Hepatocyte (in vitro differentiated cells): ENCODE measurements at regions not wholly inside any gene's neighbourhood (a gene's known extent, or its start where the extent isn't known, plus 50 kb on each side); places are given as distances from the start of the nearest gene placed in this dataset.

Experiments used
- CTCF ChIP-seq: fragments of 200-600 bp; sonication (generic); IDR thresholded peaks from 2 replicates; pipeline ENCODE4 v1.5.1; 2016; ENCODE audit warnings: antibody characterized with exemption, mild to moderate bottlenecking; ENCODE audit not compliant: poor library complexity
- EZH2 ChIP-seq: fragments of 200-600 bp; sonication (generic); IDR thresholded peaks from 2 replicates; pipeline ENCODE4 v1.6.1; 2016; ENCODE audit warnings: antibody characterized with exemption, mild to moderate bottlenecking, borderline replicate concordance

- TF ChIP-seq EZH2 (no peak), CTCF (no peak)
Measured at GRCh38 chr7:22655781-22656180, 71.2 kb upstream of the IL6 start.
